Activated CD8-positive, alpha-beta T cell treated with anti-CD3 and anti-CD28 coated beads for 36 hours (primary cell): ENCODE measurements at regions not wholly inside any gene's neighbourhood (a gene's known extent, or its start where the extent isn't known, plus 50 kb on each side); places are given as distances from the start of the nearest gene placed in this dataset.
A peak's percentile ranks its signal among the peaks of the same experiment; 100 is the strongest.

Source experiments
- ATAC-seq: fragments of 200-7000 bp; cut with Tn5 transposase; one replicate; pipeline ENCODE4 v1.10.0; 2021; ENCODE audit warnings: mild to moderate bottlenecking, moderate library complexity
- CTCF ChIA-PET: fragments of 350-600 bp; sonication (Branson Sonifier 250); formaldehyde crosslinking; loops from one replicate; lab custom pipeline; 2021; ENCODE audit warnings: antibody characterized with exemption; lab: Charles Lee
- POLR2A ChIA-PET: fragments of 350-600 bp; sonication (Branson Sonifier 250); formaldehyde crosslinking; loops from one replicate; lab custom pipeline; 2021; ENCODE audit warnings: antibody characterized with exemption; lab: Charles Lee
- DNase-seq: peaks from one replicate; pipeline ENCODE4 v3.0.0-alpha.2; 2020
- H3K27ac Mint-ChIP-seq: one replicate; pipeline ENCODE4 v1.8.0; 2021; ENCODE audit warnings: mild to moderate bottlenecking, mixed read lengths
- H3K27me3 Mint-ChIP-seq: one replicate; pipeline ENCODE4 v1.8.0; 2021; ENCODE audit warnings: mixed read lengths
- H3K36me3 Mint-ChIP-seq: one replicate; pipeline ENCODE4 v1.8.0; 2021; ENCODE audit warnings: low read depth, mixed read lengths
- H3K4me1 Mint-ChIP-seq: one replicate; pipeline ENCODE4 v1.8.0; 2021; ENCODE audit warnings: low read depth, mixed read lengths
- H3K4me3 Mint-ChIP-seq: one replicate; pipeline ENCODE4 v1.8.0; 2021; ENCODE audit warnings: mild to moderate bottlenecking, moderate library complexity, mixed read lengths
- H3K9me3 Mint-ChIP-seq: one replicate; pipeline ENCODE4 v1.8.0; 2021; ENCODE audit warnings: mixed read lengths
- CTCF ChIP-seq: fragments of 200-600 bp; IDR thresholded peaks from one replicate; pipeline ENCODE4 v1.8.0; 2022; ENCODE audit warnings: antibody characterized with exemption, mild to moderate bottlenecking
- intact Hi-C: fragments of 100-400 bp; cut with micrococcal nuclease; formaldehyde crosslinking; loops from one replicate; pipeline ENCODE4 v1.10.0; 2022

- Mint-ChIP-seq H3K36me3 (no peaks in the 10 kb centered on the region), H3K9me3 (peaks cover 2% of the 10 kb centered on the region), H3K4me1 (no peaks in the 10 kb centered on the region), H3K27me3 (peaks cover 2% of the 10 kb centered on the region), H3K27ac (no peak overlapping the region), H3K4me3 (no peak overlapping the region)
- intact Hi-C loops = no loop called here
- ATAC-seq (no peak), DNase-seq (peak; percentile 8)
- TF ChIP-seq CTCF = no peak
- ChIA-PET POLR2A (no interaction called here), CTCF (no interaction called here)
Observed at GRCh38 chr2:144695657-144696056, 175.7 kb upstream of the ZEB2 start.

GRCh38 chr2:144694456-144694855 lies 174.5 kb upstream of the ZEB2 start:
- intact Hi-C loops = no loop called here
- ATAC-seq = no peak
- H3K4me1 Mint-ChIP-seq = no peaks in the 10 kb centered on the region
- H3K27me3 Mint-ChIP-seq = peaks cover 2% of the 10 kb centered on the region
- H3K9me3 Mint-ChIP-seq = peaks cover 2% of the 10 kb centered on the region
- DNase-seq = no peak
- CTCF ChIA-PET = no interaction called here
- H3K27ac Mint-ChIP-seq = no peak overlapping the region
- POLR2A ChIA-PET = no interaction called here
- H3K4me3 Mint-ChIP-seq = no peak overlapping the region
- no peak for TF ChIP-seq CTCF
- no peaks in the 10 kb centered on the region for H3K36me3 Mint-ChIP-seq

- no peaks in the 10 kb centered on the region for H3K36me3 Mint-ChIP-seq
- H3K27ac Mint-ChIP-seq = no peak overlapping the region
- ATAC-seq (no peak), DNase-seq (no peak)
- POLR2A ChIA-PET = no interaction called here
- peaks cover 2% of the 10 kb centered on the region for H3K9me3 Mint-ChIP-seq
- CTCF ChIA-PET = no interaction called here
- H3K4me3 Mint-ChIP-seq = no peak overlapping the region
- TF ChIP-seq CTCF = no peak
- H3K4me1 Mint-ChIP-seq = no peaks in the 10 kb centered on the region
- intact Hi-C loops = no loop called here
- peaks cover 2% of the 10 kb centered on the region for H3K27me3 Mint-ChIP-seq
Observed at GRCh38 chr2:144693179-144693578, 173.3 kb upstream of the ZEB2 start.

- TF ChIP-seq CTCF = no peak
- CTCF ChIA-PET = no interaction called here
Observed at GRCh38 chr2:144692661-144693060, 172.7 kb upstream of the ZEB2 start.

GRCh38 chr2:144690771-144691170 lies 170.9 kb upstream of the ZEB2 start:
- no peak for TF ChIP-seq CTCF
- ATAC-seq = no peak
- intact Hi-C loops = no loop called here

More at GRCh38 chr2:144692661-144693060, 172.7 kb upstream of the ZEB2 start:
- intact Hi-C loops = no loop called here
- H3K36me3 Mint-ChIP-seq = no peaks in the 10 kb centered on the region
- H3K27me3 Mint-ChIP-seq = peaks cover 2% of the 10 kb centered on the region
- no peak for DNase-seq
- H3K4me1 Mint-ChIP-seq = no peaks in the 10 kb centered on the region
- POLR2A ChIA-PET = no interaction called here
- H3K4me3 Mint-ChIP-seq = no peak overlapping the region
- H3K27ac Mint-ChIP-seq = no peak overlapping the region
- no peak for ATAC-seq
- peaks cover 2% of the 10 kb centered on the region for H3K9me3 Mint-ChIP-seq

More at GRCh38 chr2:144690771-144691170, 170.9 kb upstream of the ZEB2 start:
- no peaks in the 10 kb centered on the region for H3K9me3 Mint-ChIP-seq
- POLR2A ChIA-PET = no interaction called here
- H3K4me3 Mint-ChIP-seq = no peak overlapping the region
- H3K27me3 Mint-ChIP-seq = peaks cover 2% of the 10 kb centered on the region
- H3K27ac Mint-ChIP-seq = no peak overlapping the region
- H3K4me1 Mint-ChIP-seq = no peaks in the 10 kb centered on the region
- H3K36me3 Mint-ChIP-seq = no peaks in the 10 kb centered on the region
- CTCF ChIA-PET = interaction anchor here (1.1 kb wide), 1 partner anchor 12 kb away, joined by 3 read pairs; no protein-coding TSS in a partner anchor
- no peak for DNase-seq
